H9 (cell line): ENCODE measurements at regions not wholly inside any gene's neighbourhood (a gene's known extent, or its start where the extent isn't known, plus 50 kb on each side); places are given as distances from the start of the nearest gene placed in this dataset.

Source experiments
- DNase-seq: peaks from one replicate; pipeline ENCODE4 v3.0.0-alpha.2; 2017
- H2AFZ ChIP-seq: one replicate; pipeline ENCODE4 v1.6.1; 2013; ENCODE audit warnings: mild to moderate bottlenecking, low read length, control low read depth, moderate library complexity
- H2AK5ac ChIP-seq: 2 replicates; pipeline ENCODE4 v1.6.1; 2013; ENCODE audit warnings: low read length, control low read depth, mixed read lengths; ENCODE audit not compliant: insufficient read length
- H2BK120ac ChIP-seq: one replicate; pipeline ENCODE4 v1.6.1; 2013; ENCODE audit warnings: low read depth, mild to moderate bottlenecking, low read length, control low read depth, inconsistent platforms; ENCODE audit not compliant: poor library complexity, severe bottlenecking
- H2BK12ac ChIP-seq: 2 replicates; pipeline ENCODE4 v1.6.1; 2013; ENCODE audit warnings: low read length, control low read depth, mixed read lengths, low read depth; ENCODE audit not compliant: insufficient read length
- H2BK15ac ChIP-seq: 2 replicates; pipeline ENCODE4 v1.6.1; 2013; ENCODE audit warnings: low read depth, low read length, control low read depth
- H2BK20ac ChIP-seq: one replicate; pipeline ENCODE4 v1.6.1; 2013; ENCODE audit warnings: low read depth, mild to moderate bottlenecking, low read length, control low read depth, inconsistent platforms; ENCODE audit not compliant: poor library complexity, severe bottlenecking
- H2BK5ac ChIP-seq: 2 replicates; pipeline ENCODE4 v1.6.1; 2013; ENCODE audit warnings: low read length, control low read depth, mixed read lengths; ENCODE audit not compliant: insufficient read length
- H3K14ac ChIP-seq: 2 replicates; pipeline ENCODE4 v1.6.1; 2013; ENCODE audit warnings: low read length, control low read depth; ENCODE audit not compliant: insufficient read depth
- H3K18ac ChIP-seq: 2 replicates; pipeline ENCODE4 v1.6.1; 2013; ENCODE audit warnings: low read depth, mild to moderate bottlenecking, mixed read lengths, low read length, control low read depth; ENCODE audit not compliant: insufficient read length
- H3K23ac ChIP-seq: 2 replicates; pipeline ENCODE4 v1.6.1; 2013; ENCODE audit warnings: low read length, control low read depth, mixed read lengths, low read depth; ENCODE audit not compliant: insufficient read length
- H3K23me2 ChIP-seq: 2 replicates; pipeline ENCODE4 v1.6.1; 2013; ENCODE audit warnings: low read depth, mild to moderate bottlenecking, mixed read lengths, low read length, control low read depth; ENCODE audit not compliant: insufficient read length, poor library complexity, severe bottlenecking
- H3K27ac ChIP-seq: 2 replicates; pipeline ENCODE4 v1.5.1; 2013; ENCODE audit warnings: low read length, control low read depth, mixed read lengths, low read depth; ENCODE audit not compliant: insufficient read length
- H3K27me3 ChIP-seq: 2 replicates; pipeline ENCODE4 v1.6.1; 2013; ENCODE audit warnings: low read length, control low read depth, inconsistent platforms; ENCODE audit not compliant: insufficient read depth
- H3K4ac ChIP-seq: 2 replicates; pipeline ENCODE4 v1.6.1; 2013; ENCODE audit warnings: low read depth, mild to moderate bottlenecking, control low read depth, inconsistent platforms, low read length, moderate library complexity
- H3K4me1 ChIP-seq: 2 replicates; pipeline ENCODE4 v1.6.1; 2013; ENCODE audit warnings: low read length, control low read depth, inconsistent platforms; ENCODE audit not compliant: insufficient read depth
- H3K4me2 ChIP-seq: 2 replicates; pipeline ENCODE4 v1.6.1; 2013; ENCODE audit warnings: low read length, control low read depth, mixed read lengths; ENCODE audit not compliant: insufficient read length, insufficient read depth
- H3K56ac ChIP-seq: 2 replicates; pipeline ENCODE4 v1.6.1; 2013; ENCODE audit warnings: low read depth, mild to moderate bottlenecking, mixed read lengths, low read length, control low read depth; ENCODE audit not compliant: insufficient read length
- H3K79me1 ChIP-seq: 2 replicates; pipeline ENCODE4 v1.6.1; 2013; ENCODE audit warnings: low read depth, mild to moderate bottlenecking, moderate library complexity, low read length, control low read depth, inconsistent platforms; ENCODE audit not compliant: insufficient read depth, poor library complexity, severe bottlenecking
- H3K79me2 ChIP-seq: 2 replicates; pipeline ENCODE4 v1.6.1; 2013; ENCODE audit warnings: low read length, control low read depth, inconsistent platforms; ENCODE audit not compliant: insufficient read depth
- H3K9ac ChIP-seq: 2 replicates; pipeline ENCODE4 v1.6.1; 2013; ENCODE audit warnings: low read length, control low read depth, mixed read lengths; ENCODE audit not compliant: insufficient read length; ENCODE audit errors: extremely low read depth
- H3K9me3 ChIP-seq: one replicate; pipeline ENCODE4 v1.6.1; 2013; ENCODE audit warnings: low read depth, low read length, inconsistent platforms; ENCODE audit not compliant: control insufficient read depth
- H3T11ph ChIP-seq: one replicate; pipeline ENCODE4 v1.6.1; 2013; ENCODE audit warnings: mild to moderate bottlenecking, low read length, control low read depth, inconsistent platforms
- H4K20me1 ChIP-seq: one replicate; pipeline ENCODE4 v1.6.1; 2013; ENCODE audit not compliant: control insufficient read depth, insufficient read length, insufficient read depth
- H4K5ac ChIP-seq: 2 replicates; pipeline ENCODE4 v1.6.1; 2013; ENCODE audit warnings: low read depth, mild to moderate bottlenecking, mixed read lengths, low read length, control low read depth; ENCODE audit not compliant: insufficient read length
- H4K8ac ChIP-seq: replicated peaks from 2 replicates; pipeline ENCODE4 v1.6.1; 2013; ENCODE audit warnings: low read length, control low read depth, mixed read lengths, low read depth; ENCODE audit not compliant: insufficient read length
- H4K91ac ChIP-seq: 2 replicates; pipeline ENCODE4 v1.6.1; 2013; ENCODE audit warnings: low read depth, mild to moderate bottlenecking, moderate library complexity, mixed read lengths, low read length, control low read depth; ENCODE audit not compliant: insufficient read length
- H3K27ac Mint-ChIP-seq, 3 experiments: 2 replicates in 2 of 3; 3 replicates in 1 of 3; pipeline ENCODE4 v1.8.0; 2020 to 2021; ENCODE audit warnings: mixed read lengths in 3 of 3, mild to moderate bottlenecking in 1 of 3, moderate library complexity in 1 of 3
- H3K27me3 Mint-ChIP-seq: 2 replicates; pipeline ENCODE4 v1.8.0; 2021; ENCODE audit warnings: low read depth, mild to moderate bottlenecking, moderate library complexity, mixed read lengths
- H3K36me3 Mint-ChIP-seq, 3 experiments: 2 replicates in 2 of 3; 3 replicates in 1 of 3; pipeline ENCODE4 v1.8.0; 2020 to 2021; ENCODE audit warnings: low read depth in 3 of 3, mixed read lengths in 3 of 3; ENCODE audit not compliant: insufficient read depth in 1 of 3
- H3K4me1 Mint-ChIP-seq, 2 experiments: 2 replicates each; pipeline ENCODE4 v1.8.0; 2020; ENCODE audit warnings: mixed read lengths in 2 of 2
- H3K4me3 Mint-ChIP-seq, 2 experiments: 2 replicates in 1 of 2; 3 replicates in 1 of 2; pipeline ENCODE4 v1.8.0; 2020 to 2021; ENCODE audit warnings: mild to moderate bottlenecking in 2 of 2, mixed read lengths in 2 of 2, moderate library complexity in 1 of 2
- H3K9me3 Mint-ChIP-seq, 2 experiments: 2 replicates in 1 of 2; 3 replicates in 1 of 2; pipeline ENCODE4 v1.8.0; 2020; ENCODE audit warnings: mild to moderate bottlenecking in 2 of 2, mixed read lengths in 2 of 2, moderate library complexity in 1 of 2
- WGBS: extraction: QIAGEN DNeasy Blood & Tissue Kit; methylation state at CpG from one replicate; pipeline ENCODE4 v1.1.7; 2013; ENCODE audit warnings: missing lambda C conversion rate, low lambda C conversion rate, mixed read lengths; ENCODE audit not compliant: insufficient read length; ENCODE audit errors: extremely low coverage; 5-methylcytosine and 5-hydroxymethylcytosine counted together
- TF ChIP-seq, protein P1 (sequence below): fragments of 200-600 bp; sonication (generic); conservative IDR thresholded peaks from 3 replicates; pipeline ENCODE4 v1.8.0; 2021; ENCODE audit warnings: antibody characterized with exemption, mild to moderate bottlenecking

DNA sequence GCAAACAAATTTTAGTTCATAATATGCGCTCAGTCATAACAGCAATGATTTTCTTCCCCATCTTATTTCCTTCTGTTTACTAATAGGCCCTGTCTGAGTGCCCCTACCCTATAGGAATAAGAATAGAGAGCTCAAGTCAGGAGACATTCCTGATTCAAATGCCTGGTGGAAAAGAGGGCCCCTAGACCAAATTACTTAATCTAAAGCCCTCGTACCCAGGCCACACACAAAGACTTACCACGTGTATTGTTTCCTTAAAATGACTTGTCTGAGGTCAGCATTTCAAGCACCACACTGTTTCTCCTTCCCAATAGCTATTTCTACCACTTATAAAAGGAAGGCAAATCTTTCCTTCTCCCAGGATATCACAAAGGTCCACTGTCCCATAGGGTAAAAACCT is 314.9 kb upstream of the TMTC1 start:
- no peaks in the 10 kb centered on the region for H3K79me1 ChIP-seq
- H3K56ac ChIP-seq = no peak overlapping the region
- no peak overlapping the region for H3K18ac ChIP-seq
- H3K9me3 Mint-ChIP-seq = no peaks in the 10 kb centered on the region
- H3K27ac Mint-ChIP-seq = peak overlapping the region; percentile 63 to 88 (median 77); a peak in 6 of 7 replicates
- no peak overlapping the region for H3T11ph ChIP-seq
- H4K20me1 ChIP-seq = no peaks in the 10 kb centered on the region
- H2AK5ac ChIP-seq = no peak overlapping the region
- peaks cover 30 to 32% of the 10 kb centered on the region in 2 experiments for H3K4me1 Mint-ChIP-seq
- no peak overlapping the region for H2AFZ ChIP-seq
- no peak for DNase-seq
- H3K4me1 ChIP-seq = no peaks in the 10 kb centered on the region; the same call in 1 of the 2 replicates
- no peaks in the 10 kb centered on the region for H3K23me2 ChIP-seq
- no peak overlapping the region for H3K4me3 Mint-ChIP-seq
- H4K91ac ChIP-seq = no peak overlapping the region
- H3K4me2 ChIP-seq = no peak overlapping the region
- H3K27ac ChIP-seq = no peak overlapping the region
- H4K8ac ChIP-seq = no peak overlapping the region
- H3K23ac ChIP-seq = no peak overlapping the region
- H3K9me3 ChIP-seq = no peaks in the 10 kb centered on the region
- H2BK12ac ChIP-seq = no peak overlapping the region
- H3K79me2 ChIP-seq = no peaks in the 10 kb centered on the region
- WGBS = no CpG with 5 or more reads among the region's 3 CpGs
- H3K27me3 Mint-ChIP-seq = no peaks in the 10 kb centered on the region
- no peak overlapping the region for H3K4ac ChIP-seq
- no peak overlapping the region for H4K5ac ChIP-seq
- no peak overlapping the region; the same call in 1 of the 2 replicates for H3K14ac ChIP-seq
- TF ChIP-seq, protein P1, sequence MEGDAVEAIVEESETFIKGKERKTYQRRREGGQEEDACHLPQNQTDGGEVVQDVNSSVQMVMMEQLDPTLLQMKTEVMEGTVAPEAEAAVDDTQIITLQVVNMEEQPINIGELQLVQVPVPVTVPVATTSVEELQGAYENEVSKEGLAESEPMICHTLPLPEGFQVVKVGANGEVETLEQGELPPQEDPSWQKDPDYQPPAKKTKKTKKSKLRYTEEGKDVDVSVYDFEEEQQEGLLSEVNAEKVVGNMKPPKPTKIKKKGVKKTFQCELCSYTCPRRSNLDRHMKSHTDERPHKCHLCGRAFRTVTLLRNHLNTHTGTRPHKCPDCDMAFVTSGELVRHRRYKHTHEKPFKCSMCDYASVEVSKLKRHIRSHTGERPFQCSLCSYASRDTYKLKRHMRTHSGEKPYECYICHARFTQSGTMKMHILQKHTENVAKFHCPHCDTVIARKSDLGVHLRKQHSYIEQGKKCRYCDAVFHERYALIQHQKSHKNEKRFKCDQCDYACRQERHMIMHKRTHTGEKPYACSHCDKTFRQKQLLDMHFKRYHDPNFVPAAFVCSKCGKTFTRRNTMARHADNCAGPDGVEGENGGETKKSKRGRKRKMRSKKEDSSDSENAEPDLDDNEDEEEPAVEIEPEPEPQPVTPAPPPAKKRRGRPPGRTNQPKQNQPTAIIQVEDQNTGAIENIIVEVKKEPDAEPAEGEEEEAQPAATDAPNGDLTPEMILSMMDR = no peak
- H2BK20ac ChIP-seq = no peak overlapping the region
- no peak overlapping the region for H2BK120ac ChIP-seq
- H3K27me3 ChIP-seq = no peaks in the 10 kb centered on the region
- H3K36me3 Mint-ChIP-seq = no peaks in the 10 kb centered on the region
- H2BK15ac ChIP-seq = no peak overlapping the region
- no peak overlapping the region for H3K9ac ChIP-seq
- no peak overlapping the region for H2BK5ac ChIP-seq
